ENCODE measurements at regions not wholly inside any gene's neighbourhood (a gene's known extent, or its start where the extent isn't known, plus 50 kb on each side); places are given as distances from the start of the nearest gene placed in this dataset.
A peak's percentile ranks its signal among the peaks of the same experiment; 100 is the strongest.

- no peak for FAIRE-seq
- no peak for DNase-seq (ENCODE audit: low spot score)
Observed at GRCh38 chr10:83037653-83038052, 1101.7 kb upstream of the GHITM start.

GRCh38 chr10:83038631-83039030 is 1100.7 kb upstream of the GHITM start:
- DNase-seq (ENCODE audit: low spot score) (no peak), FAIRE-seq (no peak)

GRCh38 chr10:83045731-83046130 is 1093.6 kb upstream of the GHITM start:
- FAIRE-seq: no peak
- no peak for DNase-seq (ENCODE audit: low spot score)

GRCh38 chr10:83050815-83051214 is 1088.5 kb upstream of the GHITM start:
- DNase-seq (ENCODE audit: low spot score) (no peak), FAIRE-seq (no peak)

- no peak for FAIRE-seq
- DNase-seq (ENCODE audit: low spot score): no peak
Observed at GRCh38 chr10:83062871-83063270, 1076.4 kb upstream of the GHITM start.

GRCh38 chr10:83073472-83073871 is 1065.8 kb upstream of the GHITM start:
- DNase-seq (ENCODE audit: low spot score) (no peak), FAIRE-seq (no peak)

- no peak for DNase-seq (ENCODE audit: low spot score)
- FAIRE-seq: no peak
Observed at GRCh38 chr10:83075016-83075814, 1064.1 kb upstream of the GHITM start.

GRCh38 chr10:83075815-83076355 is 1063.4 kb upstream of the GHITM start:
- FAIRE-seq (no peak), DNase-seq (ENCODE audit: low spot score) (no peak)

- FAIRE-seq: no peak
- no peak for DNase-seq (ENCODE audit: low spot score)
Observed at GRCh38 chr10:83076443-83076842, 1062.9 kb upstream of the GHITM start.

GRCh38 chr10:83078160-83078559 is 1061.1 kb upstream of the GHITM start:
- no peak for DNase-seq (ENCODE audit: low spot score)
- FAIRE-seq: no peak

- DNase-seq (ENCODE audit: low spot score) (no peak), FAIRE-seq (no peak)
Observed at GRCh38 chr10:83078645-83079044, 1060.7 kb upstream of the GHITM start.

- no peak for FAIRE-seq
Observed at GRCh38 chr10:83083831-83084230, 1055.5 kb upstream of the GHITM start.

GRCh38 chr10:83089335-83089734 is 1050.0 kb upstream of the GHITM start:
- no peak for FAIRE-seq
- DNase-seq (ENCODE audit: low spot score): no peak

More at GRCh38 chr10:83083831-83084230, 1055.5 kb upstream of the GHITM start:
- no peak for DNase-seq (ENCODE audit: low spot score)

- no peak for DNase-seq (ENCODE audit: low spot score)
- FAIRE-seq: no peak
Observed at GRCh38 chr10:83104616-83105015, 1034.7 kb upstream of the GHITM start.

- no peak for DNase-seq (ENCODE audit: low spot score)
- peak; percentile 88 for FAIRE-seq
Observed at GRCh38 chr10:83108565-83109333, 1030.6 kb upstream of the GHITM start.

- DNase-seq (ENCODE audit: low spot score): no peak
- FAIRE-seq: no peak
Observed at GRCh38 chr10:83119346-83119745, 1020.0 kb upstream of the GHITM start.

GRCh38 chr10:83122336-83122735 is 1017.0 kb upstream of the GHITM start:
- FAIRE-seq (peak; percentile 13), DNase-seq (ENCODE audit: low spot score) (no peak)

- DNase-seq (ENCODE audit: low spot score): peak; percentile 27
- no peak for FAIRE-seq
Observed at GRCh38 chr10:83127942-83128575, 1011.2 kb upstream of the GHITM start.

GRCh38 chr10:83140811-83141210 is 998.5 kb upstream of the GHITM start:
- no peak for FAIRE-seq
- no peak for DNase-seq (ENCODE audit: low spot score)

- DNase-seq (ENCODE audit: low spot score): no peak
- no peak for FAIRE-seq
Observed at GRCh38 chr10:83142074-83142563, 997.2 kb upstream of the GHITM start.

- FAIRE-seq (no peak), DNase-seq (ENCODE audit: low spot score) (no peak)
Observed at GRCh38 chr10:83144461-83144860, 994.8 kb upstream of the GHITM start.

GRCh38 chr10:83153714-83154113 is 985.6 kb upstream of the GHITM start:
- DNase-seq (ENCODE audit: low spot score) (no peak), FAIRE-seq (no peak)
